Stimulated activated CD4-positive, alpha-beta T cell treated with anti-CD3 and anti-CD28 coated beads, Interleukin-1b, Interleukin-23, amount 100 ng/mL, for 24 hours (primary cell): ENCODE measurements at regions not wholly inside any gene's neighbourhood (a gene's known extent, or its start where the extent isn't known, plus 50 kb on each side); places are given as distances from the start of the nearest gene placed in this dataset.

Source experiments
- DNase-seq, 4 experiments: peaks; one replicate each; pipeline ENCODE4 v3.0.0-alpha.2; 2020; ENCODE audit warnings: low read depth in 4 of 4, low spot score in 1 of 4

DNA sequence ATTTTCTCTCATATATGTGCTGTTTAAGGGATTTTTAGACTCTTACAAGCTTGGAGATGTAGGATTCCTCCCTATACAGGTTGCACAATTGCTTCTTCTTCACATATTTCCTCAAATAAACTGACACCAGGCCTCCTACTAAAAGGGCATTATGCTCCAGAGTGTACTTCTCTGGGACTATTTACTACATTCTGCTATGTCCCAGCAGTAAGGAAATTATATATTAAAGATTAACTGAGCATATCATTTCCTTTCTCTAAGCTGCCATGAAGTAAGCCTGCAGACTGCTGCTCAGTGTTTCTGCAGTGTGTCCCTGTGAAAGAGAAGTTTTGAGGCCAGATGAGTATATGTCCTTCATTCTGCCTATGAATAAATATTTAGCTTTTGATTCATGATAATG, 356.9 kb upstream of the NUDT12 start:
- no peak for DNase-seq

DNA sequence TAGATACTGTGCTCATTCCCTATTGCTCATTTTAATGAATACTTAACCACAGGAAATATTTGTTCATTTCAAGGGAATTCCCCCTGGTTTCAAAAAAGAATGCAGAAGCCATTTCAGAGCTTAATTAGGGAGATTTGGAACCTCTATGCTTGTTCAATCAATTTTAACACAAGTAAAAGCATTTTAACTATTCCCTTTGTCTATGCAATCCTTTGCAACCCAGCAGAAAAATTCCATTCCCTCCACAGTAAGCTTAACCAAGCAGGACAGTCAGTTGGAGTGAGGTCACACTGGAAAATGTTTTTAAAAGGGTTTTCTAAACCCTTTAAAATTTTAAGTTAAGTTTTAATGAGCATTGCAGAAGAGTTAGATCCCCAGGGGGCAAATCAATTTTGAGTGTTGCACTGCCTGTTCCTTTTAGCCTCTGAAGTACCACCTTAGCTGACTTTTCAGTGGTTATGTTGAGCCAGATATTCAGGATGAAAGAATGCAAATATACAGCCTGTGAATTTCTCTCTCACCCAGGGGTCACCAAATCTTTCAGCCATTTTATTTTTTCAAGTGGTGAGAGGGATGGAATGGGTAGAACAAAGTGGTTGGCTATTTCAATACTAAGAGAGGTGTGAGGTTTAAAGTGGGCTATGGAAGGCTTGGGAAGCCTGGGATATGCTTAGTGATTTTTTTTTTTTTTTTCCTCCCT, 356.2 kb upstream of the NUDT12 start:
- no peak for DNase-seq

DNA sequence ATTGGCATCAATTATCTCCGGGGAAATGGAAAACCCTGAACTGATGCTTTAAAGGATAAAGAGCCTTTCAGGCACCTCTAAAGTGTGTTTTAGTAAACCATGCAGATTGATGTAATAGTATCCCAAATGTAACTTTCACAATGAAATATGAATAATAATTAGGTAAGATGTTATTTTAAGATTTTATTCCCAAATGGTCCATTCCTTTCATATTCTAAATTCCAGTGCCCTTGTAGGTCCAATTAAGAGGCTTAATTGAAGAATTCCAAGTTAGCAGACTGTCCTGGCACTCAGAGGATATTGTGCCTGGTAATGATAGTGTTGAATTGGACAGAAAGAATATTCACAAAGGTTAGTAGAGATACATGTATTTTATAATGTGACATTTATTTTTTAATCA, 352.5 kb upstream of the NUDT12 start:
- no peak for DNase-seq

DNA sequence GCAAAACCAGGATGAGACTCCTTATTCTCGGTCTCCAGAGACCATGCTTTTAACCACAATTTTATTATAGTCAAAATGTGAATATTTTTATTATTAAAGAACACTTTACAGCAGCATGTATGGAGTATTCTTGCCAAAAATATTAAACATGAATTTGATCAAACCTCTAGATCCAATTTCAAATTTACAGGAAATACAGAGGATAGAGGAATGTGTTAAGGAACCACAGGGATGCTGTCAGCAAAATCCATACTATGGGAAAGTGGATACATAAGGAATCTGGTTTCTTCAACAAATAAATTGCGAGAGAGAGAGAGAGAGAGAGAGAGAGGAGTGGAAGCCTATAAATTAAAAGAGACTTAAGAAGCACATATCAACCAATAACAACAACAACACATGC, 348.2 kb upstream of the NUDT12 start:
- no peak for DNase-seq

DNA sequence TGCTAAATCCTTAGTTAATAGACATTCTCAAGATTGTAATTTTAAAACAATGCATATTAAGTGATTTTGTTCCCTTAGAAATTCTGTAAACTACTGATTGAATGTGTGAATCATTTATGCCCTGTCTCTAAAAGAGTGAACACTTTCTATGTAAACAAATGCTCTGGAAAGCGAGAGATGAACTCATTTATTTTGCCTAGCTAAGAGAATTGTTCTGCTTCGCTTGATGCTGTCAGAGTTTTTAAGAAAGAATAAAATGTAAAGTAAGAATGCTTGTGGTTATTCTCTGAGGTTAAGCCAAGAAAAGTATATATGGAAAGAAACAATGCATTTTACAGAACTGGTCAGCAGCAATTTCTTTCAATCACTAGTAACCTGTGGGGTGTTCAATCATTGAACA, 347.4 kb upstream of the NUDT12 start:
- DNase-seq: no peak

DNA sequence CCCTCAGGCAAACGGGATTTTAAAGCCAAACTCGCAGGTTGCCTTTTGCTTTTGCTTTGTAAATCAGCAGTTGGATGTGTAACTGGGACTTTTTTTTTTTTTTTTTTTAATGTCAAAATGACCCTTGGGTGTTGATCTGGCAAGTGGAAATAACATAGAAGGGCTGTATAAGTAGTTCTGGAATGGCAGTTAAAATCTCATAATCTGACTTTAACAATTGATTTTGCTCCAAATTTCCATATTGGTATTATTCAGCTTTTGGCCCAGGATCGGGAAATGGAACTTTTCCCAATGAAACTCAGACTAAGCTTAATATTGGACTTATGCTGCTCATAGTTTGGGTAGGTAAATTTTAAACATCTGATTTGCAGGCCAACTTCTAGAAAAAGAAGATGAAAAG, 346.8 kb upstream of the NUDT12 start:
- DNase-seq: no peak

DNA sequence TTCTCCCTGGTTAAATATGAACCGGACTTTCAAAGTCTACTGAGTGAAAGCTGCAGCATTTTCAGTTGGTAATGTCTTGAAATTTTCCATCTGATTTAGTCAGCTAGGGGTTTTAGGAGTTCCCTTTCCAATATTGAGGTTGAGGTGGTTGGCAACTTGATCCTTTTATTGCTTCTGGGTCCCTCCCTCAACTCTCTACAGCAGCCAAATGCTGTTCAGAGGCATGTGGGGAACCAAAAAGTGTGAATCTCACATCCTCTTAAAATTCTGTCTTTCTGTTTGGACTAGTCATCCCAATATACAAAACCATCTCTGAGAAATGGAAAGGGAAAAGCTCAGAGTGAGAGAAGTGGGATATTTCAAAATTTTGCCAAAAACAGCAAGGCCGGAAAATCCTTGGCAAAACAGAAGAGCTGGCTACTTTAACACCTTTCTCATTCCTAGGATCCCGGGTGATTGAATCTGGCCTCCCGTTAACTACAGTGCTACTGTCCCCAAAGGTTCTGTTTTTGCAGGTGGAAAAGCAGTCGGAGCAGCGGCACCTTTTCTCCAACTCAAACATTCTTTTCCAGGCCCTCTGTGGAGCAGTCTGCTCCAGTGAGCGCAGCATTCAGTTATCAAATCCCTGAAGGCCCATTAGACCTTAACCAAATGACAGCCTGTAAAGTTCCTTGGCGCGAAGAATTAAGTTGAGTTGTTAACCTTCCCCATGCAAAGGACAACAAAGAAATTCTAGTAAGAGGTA, 345.9 kb upstream of the NUDT12 start:
- no peak for DNase-seq

DNA sequence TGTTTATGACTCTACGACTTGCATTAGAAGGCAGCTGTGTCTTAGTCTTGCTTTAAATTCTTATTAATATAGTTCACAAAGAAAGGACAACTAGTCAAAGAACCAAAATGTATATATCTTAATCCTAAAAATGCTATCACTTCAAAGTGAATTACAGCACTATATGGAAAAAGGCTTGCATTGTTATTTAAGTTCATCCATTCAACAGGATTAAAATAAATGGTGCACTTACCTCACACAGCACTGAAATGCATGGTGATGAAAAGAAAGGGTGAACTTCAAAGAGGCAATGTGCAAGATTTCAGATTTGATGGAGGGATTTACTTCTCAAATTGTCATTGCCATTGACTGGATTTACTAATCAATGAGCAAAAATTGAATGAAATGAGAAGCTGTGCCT, 344.4 kb upstream of the NUDT12 start:
- DNase-seq: no peak

DNA sequence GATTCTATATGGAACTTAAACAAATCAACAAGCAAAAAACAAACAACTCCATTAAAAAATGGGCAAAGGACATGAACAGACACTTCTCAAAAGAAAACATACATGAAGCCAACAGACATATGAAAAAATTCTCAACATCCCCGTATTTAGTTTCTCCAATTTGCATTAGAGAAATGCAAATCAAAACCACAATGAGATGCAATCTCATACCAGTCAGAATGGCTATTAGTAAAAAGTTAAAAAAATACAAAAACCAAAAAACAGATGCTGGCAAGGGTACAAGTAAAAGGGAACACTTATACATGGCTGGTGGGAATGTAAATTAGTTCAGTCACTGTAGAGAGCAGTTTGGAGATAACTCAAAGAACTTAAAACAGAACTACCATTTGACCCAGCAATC, 342.1 kb upstream of the NUDT12 start:
- DNase-seq: no peak

DNA sequence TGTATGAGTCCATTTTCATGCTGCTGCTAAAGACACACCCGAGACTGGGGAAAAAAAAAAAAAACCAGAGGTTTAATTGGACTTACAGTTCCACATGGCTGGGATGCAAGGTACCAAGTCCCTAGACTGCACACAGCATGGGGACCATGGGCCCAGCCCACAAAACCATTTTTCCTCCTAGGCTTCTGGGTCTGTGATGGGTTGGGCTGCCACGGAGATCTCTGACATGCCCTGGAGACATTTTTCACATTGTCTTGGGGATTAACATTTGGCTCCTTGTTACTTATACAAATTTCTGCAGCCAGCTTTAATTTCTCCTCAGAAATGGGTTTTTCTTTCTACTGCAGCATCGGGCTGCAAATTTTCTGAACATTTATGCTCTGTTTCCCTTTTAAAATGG, 340.3 kb upstream of the NUDT12 start:
- DNase-seq: no peak

DNA sequence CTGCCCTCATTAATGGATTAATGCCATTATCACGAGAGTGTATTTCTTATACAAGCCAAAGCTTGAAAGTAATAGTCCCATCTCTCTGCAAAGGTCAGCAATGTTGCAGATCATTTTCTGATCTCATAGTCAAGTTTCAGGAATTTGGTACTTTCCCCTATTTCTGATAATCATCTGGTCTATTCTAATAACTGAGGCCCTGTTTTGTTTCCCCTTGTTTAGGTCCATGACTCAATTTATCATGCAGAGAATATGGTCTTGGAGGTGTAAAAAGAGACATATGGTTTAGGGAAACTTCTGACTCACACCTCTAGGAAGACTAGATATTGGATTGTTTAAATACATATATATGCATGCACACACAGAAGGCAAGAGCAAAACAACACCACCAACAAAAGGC, 339.3 kb upstream of the NUDT12 start:
- DNase-seq: no peak

DNA sequence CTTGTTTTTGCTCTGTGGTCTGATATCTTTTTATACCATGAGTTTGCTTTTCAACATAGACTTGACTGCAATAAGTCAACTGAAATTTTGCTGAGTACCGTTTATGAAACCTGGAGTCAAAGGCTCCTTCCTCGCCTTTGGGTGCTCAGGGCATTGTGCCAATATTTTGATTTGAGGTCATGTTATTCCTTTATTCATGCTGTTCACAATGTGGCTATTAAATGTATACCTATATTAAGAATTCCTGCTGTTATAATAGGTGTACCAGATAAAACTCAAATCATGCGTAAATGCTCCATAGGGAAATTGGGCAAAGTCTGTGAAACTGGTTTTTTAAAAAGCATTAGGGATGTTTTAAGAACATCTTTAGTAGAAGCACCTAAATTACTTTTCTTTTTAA, 334.0 kb upstream of the NUDT12 start:
- no peak for DNase-seq

DNA sequence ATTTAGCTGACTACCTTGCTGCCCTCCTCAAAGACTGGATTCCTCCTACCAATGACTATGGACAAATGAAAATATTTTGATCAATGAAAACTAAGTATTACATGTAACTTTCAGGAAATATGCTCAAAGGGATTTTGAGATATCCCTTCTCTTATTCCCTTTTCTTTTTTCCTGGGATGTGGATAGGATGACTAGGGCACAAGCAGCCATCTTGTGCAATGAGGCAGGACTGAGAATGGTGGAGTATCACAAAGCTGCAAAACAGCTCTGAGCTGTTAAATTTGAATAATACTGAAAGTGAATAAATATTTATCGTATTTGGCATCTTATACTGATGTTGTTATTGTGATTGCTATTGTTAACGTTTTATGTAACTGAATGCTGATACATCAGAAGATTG, 333.1 kb upstream of the NUDT12 start:
- no peak for DNase-seq

DNA sequence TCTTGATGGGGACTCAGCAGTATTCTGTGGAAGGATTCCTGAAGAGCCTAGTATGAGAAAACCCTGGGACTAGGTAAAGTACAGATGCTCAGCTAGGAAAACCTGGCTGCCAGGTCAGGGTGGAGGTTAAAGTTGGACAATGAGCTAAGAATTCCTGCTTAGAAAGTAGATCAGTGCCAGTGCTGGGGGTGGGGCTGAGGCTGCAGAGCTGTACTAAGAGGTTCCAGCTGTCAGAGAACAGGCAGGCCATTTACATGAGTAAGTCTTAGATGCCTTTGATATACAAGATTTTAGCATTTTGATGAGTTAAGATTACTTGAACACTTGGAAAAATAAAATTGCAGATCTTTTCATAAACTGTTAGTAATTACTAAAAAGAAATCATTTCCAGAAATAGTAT, 332.3 kb upstream of the NUDT12 start:
- DNase-seq: no peak

DNA sequence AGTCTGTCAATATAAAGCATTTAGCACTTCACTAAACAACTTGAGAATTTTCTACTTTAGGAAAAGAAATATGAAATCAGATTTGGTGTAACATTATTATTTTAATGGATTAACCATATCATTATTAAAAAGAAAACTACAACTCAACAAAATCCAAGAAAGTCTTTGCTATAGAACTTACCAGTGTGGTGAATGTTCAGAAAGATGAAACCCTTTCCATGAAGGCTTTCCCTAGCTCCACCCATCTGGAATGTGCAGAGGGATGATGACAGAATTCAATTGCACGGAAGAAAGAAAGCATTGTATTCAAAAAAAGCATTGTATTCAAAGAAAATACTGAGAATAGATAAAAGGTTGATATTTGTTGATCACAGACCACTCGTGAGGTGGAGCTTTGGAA, 328.6 kb upstream of the NUDT12 start:
- DNase-seq: no peak

DNA sequence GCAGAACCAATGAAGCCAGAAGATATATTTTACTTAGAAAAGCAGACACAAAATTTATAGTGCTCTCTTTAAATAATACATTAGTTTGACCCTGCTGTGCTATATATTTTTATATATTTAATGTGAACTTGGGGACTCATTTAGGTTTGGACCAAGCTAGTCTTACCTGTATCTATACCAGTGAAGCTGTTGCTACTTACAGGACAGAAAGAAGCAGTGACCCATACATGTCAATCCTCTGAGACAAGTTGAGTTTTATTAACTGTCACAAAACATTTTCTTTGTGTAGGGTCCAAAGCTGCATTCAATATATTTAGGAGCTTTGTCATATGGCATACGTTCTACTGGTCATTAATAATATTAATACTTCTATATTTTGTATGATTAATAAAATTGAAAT, 327.7 kb upstream of the NUDT12 start:
- no peak for DNase-seq

DNA sequence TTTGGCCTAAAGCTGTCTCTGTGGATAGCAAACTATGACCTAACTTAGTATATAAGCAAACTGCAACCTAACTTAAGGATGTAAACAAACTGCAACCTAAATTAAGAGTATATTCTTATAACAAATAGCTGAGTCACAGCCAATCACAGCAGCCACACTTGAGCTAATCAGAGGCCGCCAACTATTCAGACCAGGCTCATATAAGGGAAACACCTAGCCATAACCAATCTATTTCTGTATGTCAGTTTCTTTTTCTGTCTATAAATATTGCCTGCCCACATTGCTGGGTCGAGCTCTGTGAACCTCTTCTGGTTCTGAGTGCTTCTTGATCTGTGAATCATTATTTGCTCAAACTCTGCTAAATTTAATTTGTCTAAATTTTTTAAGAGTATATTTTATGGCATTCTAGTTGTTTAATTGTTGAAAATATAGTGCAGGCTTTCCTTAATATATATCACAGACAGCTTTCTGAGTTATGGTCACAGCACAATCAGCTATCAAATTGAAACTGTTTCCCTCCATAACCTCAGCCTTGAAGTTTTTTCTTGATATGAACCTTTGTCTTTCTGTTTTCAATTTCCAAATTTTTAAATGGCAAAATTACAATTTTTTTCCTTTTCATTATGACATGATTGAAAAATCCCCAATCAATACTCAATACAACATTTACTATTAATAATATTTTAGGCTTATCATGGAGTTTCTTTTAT, 327.1 kb upstream of the NUDT12 start:
- DNase-seq: no peak

DNA sequence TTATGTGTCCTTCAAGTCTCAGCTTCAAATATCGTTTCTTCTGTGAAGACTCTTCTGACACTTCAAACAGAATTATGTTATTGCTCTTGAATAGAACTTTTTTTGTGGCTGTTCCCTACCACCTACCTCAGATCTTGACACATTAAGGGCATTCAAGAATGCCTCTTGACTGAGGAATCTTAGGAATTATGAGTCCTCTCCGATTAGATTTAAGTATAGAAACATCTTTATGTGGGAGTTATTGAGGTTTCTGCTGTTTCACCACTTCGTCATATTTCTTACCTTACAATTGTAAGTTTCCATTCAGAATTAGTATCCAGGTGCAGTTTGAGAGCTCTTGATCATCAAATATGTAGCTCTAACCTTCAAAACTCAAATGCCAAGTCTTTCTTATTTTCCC, 324.2 kb upstream of the NUDT12 start:
- no peak for DNase-seq

DNA sequence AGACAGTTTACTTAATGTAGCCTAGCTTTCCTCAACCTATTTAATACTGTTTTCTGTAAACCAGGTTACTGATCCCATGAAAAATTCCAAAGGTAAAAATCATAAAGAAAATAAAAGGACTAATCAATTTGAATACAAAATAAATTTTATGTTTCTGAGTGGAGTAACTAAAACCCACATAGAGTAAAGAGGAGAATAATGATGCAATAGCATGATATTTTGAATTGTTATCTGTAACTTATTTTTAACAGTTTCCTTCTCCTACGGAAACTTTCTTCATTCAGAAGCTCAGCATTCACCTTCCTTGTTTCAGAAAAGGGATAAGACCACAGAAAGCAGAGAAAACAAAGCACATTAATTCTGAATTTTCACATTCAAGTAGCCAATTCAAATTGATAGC, 320.6 kb upstream of the NUDT12 start:
- DNase-seq: no peak

DNA sequence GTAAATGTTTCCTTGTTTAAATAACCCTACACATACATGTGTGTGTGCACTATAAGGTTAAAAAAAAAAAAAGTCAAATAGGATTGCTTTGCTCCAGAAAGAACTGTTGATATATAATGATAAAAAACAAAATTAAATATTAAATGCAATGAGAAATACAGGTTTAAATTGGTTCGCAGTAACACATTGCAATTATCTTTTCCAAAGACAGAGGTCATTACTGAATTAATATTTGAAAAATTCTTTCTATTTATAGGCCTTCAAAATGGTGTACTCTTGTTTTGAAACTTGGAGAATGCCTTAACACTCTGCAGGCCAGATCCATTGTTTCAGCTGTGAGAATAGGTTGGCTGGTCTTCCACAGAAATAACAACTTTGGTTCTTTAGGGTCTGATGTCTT, 319.0 kb upstream of the NUDT12 start:
- DNase-seq: no peak

DNA sequence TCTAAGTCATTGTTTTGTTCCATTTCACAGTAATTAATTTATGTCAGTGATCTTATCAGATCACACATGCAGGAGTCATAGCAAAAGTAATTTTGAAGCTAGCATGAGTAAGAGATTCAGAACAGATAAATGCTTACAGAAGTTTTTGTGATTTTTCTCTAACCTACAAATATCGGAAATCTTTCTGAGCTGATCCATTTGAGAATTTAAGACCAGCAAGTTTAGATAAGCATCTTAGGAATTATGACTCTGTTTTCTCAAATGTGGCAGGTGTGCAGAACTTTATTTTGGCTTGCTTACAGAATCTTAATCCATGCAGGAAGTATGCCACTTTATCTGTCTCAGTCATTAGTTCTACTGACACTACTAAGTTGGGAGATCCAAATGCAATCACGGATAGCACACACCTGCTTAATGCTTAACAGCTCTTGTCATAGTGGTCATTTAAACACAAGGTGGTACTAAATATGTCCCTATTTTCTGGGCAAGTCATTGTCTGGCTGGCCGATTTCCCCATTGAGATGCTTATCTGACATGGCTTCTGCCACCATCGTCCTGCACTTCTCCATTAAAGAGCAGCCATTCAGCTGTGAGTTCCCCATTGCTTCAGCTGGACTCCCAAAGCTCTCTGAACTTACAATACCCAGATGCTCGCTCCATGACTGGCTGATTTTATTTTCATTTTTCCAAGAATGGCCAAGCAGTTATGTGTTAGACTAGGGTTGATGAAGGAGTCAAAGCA, 305.4 kb upstream of the NUDT12 start:
- no peak for DNase-seq

DNA sequence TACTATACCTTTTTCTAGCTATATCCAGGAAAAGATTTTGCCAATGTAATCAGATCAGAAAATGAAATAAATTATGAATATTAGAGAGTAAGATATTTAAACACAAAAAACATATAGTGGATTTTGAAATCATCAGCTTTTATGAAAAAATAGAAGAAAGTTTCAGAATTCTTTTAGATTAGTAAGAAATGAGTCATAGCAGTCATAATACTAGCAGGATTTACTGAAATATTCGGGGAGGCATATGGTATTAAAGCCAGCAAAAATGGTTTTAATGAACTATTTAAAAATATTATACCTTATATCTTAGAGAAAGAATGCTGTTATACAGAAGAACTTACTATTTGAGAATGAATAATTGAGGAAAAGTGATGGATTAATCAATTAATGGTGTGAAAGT, 303.6 kb upstream of the NUDT12 start:
- no peak for DNase-seq
